ENCODE measurements at regions not wholly inside any gene's neighbourhood (a gene's known extent, or its start where the extent isn't known, plus 50 kb on each side); places are given as distances from the start of the nearest gene placed in this dataset.
"Not testable (repeated sequence)": the region's sequence is repeated elsewhere in the genome, so short reads cannot be mapped to it uniquely, and the experiment has no call there.

DNA sequence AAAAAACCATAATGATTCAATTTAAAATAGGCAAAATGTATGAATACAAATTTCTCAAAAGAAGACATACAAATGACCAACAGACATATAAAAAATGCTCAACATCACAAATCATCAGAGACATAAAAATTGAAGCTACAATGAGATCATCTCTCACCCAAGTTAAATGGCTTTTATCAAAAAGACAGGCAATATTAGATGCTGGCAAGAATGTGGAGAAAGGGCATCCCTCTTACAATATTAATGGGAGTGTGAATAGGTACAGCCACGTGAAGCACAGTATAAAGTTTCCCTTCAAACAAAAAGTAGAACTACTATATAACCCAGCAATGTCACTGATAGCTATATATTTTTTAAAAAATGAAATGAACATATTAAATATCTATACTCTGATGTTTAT is 1481.7 kb downstream of the AMY1C start:
- ChIA-PET CTCF (no interaction called here), POLR2A (no interaction called here)
- no peaks in the 10 kb centered on the region for H3K27me3 Mint-ChIP-seq
- no peak for DNase-seq
- no peaks in the 10 kb centered on the region for H3K36me3 Mint-ChIP-seq (ENCODE audit: low read depth)
- H3K27ac Mint-ChIP-seq, result no peak overlapping the region
- peaks cover 14% of the 10 kb centered on the region for H3K9me3 Mint-ChIP-seq
- no peak overlapping the region for H3K4me3 Mint-ChIP-seq
- H3K4me1 Mint-ChIP-seq, result no peaks in the 10 kb centered on the region

DNA sequence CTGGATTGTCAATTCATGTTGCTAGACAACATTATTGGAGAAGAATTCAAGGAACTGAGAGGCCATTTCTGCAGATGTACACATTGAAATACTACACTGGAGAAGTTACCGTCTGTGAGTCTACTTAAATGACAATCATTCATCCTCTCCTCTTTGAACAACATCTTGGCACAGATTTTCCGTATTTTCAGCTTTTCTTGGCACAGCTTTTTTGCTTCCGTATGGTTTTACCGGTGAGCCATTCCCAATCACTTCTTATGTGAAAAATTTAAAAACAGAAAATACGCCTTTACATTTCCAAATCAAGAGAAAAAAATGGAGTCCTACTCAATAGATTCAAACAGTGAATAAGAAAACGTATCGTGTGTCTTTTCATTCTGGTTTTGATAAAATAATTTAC is 1493.7 kb downstream of the AMY1C start:
- Mint-ChIP-seq H3K4me1 (no peaks in the 10 kb centered on the region), H3K27ac (no peak overlapping the region), H3K4me3 (no peak overlapping the region), H3K9me3 (peaks cover 21% of the 10 kb centered on the region), H3K27me3 (no peaks in the 10 kb centered on the region), H3K36me3 (ENCODE audit: low read depth) (no peaks in the 10 kb centered on the region)
- POLR2A ChIA-PET, result no interaction called here
- CTCF ChIA-PET, result interaction anchor here (0.6 kb wide), 1 partner anchor 463 kb away, joined by 3 read pairs; no protein-coding TSS in a partner anchor
- no peak for DNase-seq

DNA sequence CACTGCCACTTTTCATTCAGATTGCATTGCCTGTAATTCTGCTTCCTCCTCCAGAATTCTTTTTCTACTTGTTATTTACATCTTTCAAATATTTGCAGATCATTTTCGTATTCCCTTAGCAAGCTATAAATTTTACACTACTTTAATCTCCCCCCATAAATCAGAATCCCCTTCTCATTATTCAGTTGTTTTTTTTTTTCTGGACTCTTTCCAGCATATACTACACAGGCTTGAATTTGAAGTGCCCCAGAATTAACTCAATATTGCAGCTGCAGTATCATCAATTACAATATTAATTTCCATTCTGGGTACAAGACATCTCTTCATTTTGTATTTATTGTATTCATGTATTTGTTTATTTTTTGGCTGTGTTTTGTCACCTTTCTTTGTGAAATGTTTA is 1494.3 kb downstream of the AMY1C start:
- H3K27me3 Mint-ChIP-seq, result no peaks in the 10 kb centered on the region
- CTCF ChIA-PET, result interaction anchor here (0.6 kb wide), 1 partner anchor 464 kb away, joined by 3 read pairs; no protein-coding TSS in a partner anchor
- no peaks in the 10 kb centered on the region for H3K36me3 Mint-ChIP-seq (ENCODE audit: low read depth)
- H3K4me3 Mint-ChIP-seq, result no peak overlapping the region
- POLR2A ChIA-PET, result no interaction called here
- no peak for DNase-seq
- H3K27ac Mint-ChIP-seq, result no peak overlapping the region
- H3K9me3 Mint-ChIP-seq, result peaks cover 23% of the 10 kb centered on the region
- H3K4me1 Mint-ChIP-seq, result no peaks in the 10 kb centered on the region

GRCh38 chr1:105254906-105255305 is 1505.2 kb downstream of the AMY1C start:
- H3K36me3 Mint-ChIP-seq (ENCODE audit: low read depth), result no peaks in the 10 kb centered on the region
- POLR2A ChIA-PET, result no interaction called here
- no peaks in the 10 kb centered on the region for H3K4me1 Mint-ChIP-seq
- no peaks in the 10 kb centered on the region for H3K27me3 Mint-ChIP-seq
- no peak for DNase-seq
- CTCF ChIA-PET, result no interaction called here
- H3K9me3 Mint-ChIP-seq, result peaks cover 2% of the 10 kb centered on the region
- no peak overlapping the region for H3K4me3 Mint-ChIP-seq
- H3K27ac Mint-ChIP-seq, result no peak overlapping the region

GRCh38 chr1:105260001-105260400 is 1510.3 kb downstream of the AMY1C start:
- H3K9me3 Mint-ChIP-seq, result peaks cover 19% of the 10 kb centered on the region
- no peaks in the 10 kb centered on the region for H3K4me1 Mint-ChIP-seq
- H3K27ac Mint-ChIP-seq, result no peak overlapping the region
- no peak for DNase-seq
- ChIA-PET CTCF (no interaction called here), POLR2A (no interaction called here)
- no peak overlapping the region for H3K4me3 Mint-ChIP-seq
- no peaks in the 10 kb centered on the region for H3K27me3 Mint-ChIP-seq
- no peaks in the 10 kb centered on the region for H3K36me3 Mint-ChIP-seq (ENCODE audit: low read depth)

DNA sequence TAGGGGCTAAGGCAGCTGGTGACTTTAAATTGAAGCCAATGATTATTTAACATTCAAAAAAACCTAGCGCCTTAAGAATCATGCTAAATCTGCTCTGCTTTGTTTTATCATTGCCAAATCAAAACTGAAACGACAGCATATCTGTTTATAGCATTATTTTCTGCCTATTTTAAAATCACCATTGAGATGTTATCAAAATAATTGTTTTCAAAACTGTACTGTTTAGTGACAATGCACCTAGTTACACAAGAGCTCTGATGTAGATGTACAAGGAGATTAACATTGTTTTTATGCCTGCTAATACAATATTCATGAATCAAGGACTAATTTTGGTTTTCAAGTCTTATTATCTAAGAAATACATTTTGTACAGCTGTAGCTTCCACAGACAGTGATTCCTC is 1521.3 kb downstream of the AMY1C start:
- Mint-ChIP-seq H3K27me3 (no peaks in the 10 kb centered on the region), H3K36me3 (ENCODE audit: low read depth) (no peaks in the 10 kb centered on the region), H3K4me3 (no peak overlapping the region), H3K27ac (no peak overlapping the region), H3K9me3 (peaks cover 4% of the 10 kb centered on the region), H3K4me1 (no peaks in the 10 kb centered on the region)
- CTCF ChIA-PET, result no interaction called here
- no peak for DNase-seq
- POLR2A ChIA-PET, result no interaction called here

DNA sequence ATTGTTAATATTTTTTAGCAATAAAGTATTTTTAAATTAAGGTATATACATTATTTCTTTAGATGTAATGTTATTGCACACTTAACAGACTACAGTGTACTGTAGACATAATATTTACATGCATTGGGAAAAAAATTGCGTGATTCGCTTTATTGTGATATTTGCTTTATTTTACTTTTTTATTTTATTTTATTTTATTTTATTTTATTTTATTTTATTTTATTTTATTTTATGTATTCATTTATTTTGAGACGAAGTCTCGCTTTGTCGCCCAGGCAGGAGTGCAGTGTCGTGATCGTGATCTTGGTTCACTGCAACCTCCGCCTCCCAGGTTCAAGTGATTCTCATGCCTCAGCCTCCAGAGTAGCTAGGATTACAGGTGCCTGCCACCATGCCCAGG is 1522.7 kb downstream of the AMY1C start:
- H3K27me3 Mint-ChIP-seq; H3K9me3 Mint-ChIP-seq; POLR2A ChIA-PET; H3K36me3 Mint-ChIP-seq (ENCODE audit: low read depth); H3K27ac Mint-ChIP-seq; DNase-seq; H3K4me1 Mint-ChIP-seq; CTCF ChIA-PET; H3K4me3 Mint-ChIP-seq: not testable (repeated sequence)

DNA sequence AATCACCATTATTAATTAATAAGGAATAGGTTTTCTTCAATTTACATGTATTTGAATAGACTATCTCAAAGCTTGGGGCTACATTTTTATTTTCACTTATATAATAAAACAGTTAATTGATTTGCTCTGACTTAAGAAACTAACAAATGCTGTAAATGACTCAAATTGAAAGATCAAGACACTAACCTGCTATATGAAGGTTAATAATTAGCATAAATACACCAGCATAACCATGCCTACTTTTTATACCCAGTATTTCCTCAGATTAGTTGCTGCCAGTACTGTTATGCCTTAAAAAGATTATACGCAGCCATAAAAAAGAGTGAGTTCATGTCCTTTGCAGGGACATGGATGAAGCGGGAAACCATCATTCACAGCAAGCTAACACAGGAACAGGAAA is 1545.1 kb downstream of the AMY1C start:
- no peak for DNase-seq
- CTCF ChIA-PET, result no interaction called here
- Mint-ChIP-seq H3K27ac (no peak overlapping the region), H3K4me1 (no peaks in the 10 kb centered on the region), H3K27me3 (no peaks in the 10 kb centered on the region), H3K9me3 (peaks cover 10% of the 10 kb centered on the region), H3K4me3 (no peak overlapping the region), H3K36me3 (ENCODE audit: low read depth) (no peaks in the 10 kb centered on the region)
- POLR2A ChIA-PET, result no interaction called here

- DNase-seq, result no peak
- H3K36me3 Mint-ChIP-seq (ENCODE audit: low read depth), result no peaks in the 10 kb centered on the region
- ChIA-PET CTCF (no interaction called here), POLR2A (no interaction called here)
- H3K27ac Mint-ChIP-seq, result no peak overlapping the region
- H3K4me1 Mint-ChIP-seq, result no peaks in the 10 kb centered on the region
- H3K9me3 Mint-ChIP-seq, result no peaks in the 10 kb centered on the region
- H3K4me3 Mint-ChIP-seq, result no peak overlapping the region
- H3K27me3 Mint-ChIP-seq, result no peaks in the 10 kb centered on the region
These were observed 1560.4 kb downstream of the AMY1C start for GRCh38 chr1:105310063-105310462.

GRCh38 chr1:105317976-105318375 is 1568.3 kb downstream of the AMY1C start:
- Mint-ChIP-seq H3K4me1 (no peaks in the 10 kb centered on the region), H3K4me3 (no peak overlapping the region), H3K36me3 (ENCODE audit: low read depth) (no peaks in the 10 kb centered on the region), H3K27ac (no peak overlapping the region), H3K27me3 (no peaks in the 10 kb centered on the region), H3K9me3 (peaks cover 17% of the 10 kb centered on the region)
- ChIA-PET POLR2A (no interaction called here), CTCF (no interaction called here)
- no peak for DNase-seq

DNA sequence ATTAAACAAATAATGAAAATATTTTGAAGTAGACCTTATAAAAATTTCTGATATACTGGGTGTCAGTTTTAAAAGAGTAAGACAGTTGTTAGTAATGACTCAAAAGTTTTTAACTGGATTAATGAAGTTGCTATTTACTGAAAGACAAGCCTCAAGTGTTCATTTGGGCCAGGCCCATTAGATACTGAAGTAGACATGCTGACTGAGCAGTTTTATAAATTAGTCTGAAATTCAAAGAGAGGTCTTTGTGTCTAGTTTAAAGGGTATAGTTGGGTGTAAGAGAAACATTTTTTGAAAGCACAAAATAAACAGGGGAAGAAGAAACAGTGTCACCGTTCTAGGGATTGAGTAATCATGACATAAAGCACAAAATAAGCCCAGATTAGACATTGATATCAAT is 1577.2 kb downstream of the AMY1C start:
- H3K27me3 Mint-ChIP-seq, result no peaks in the 10 kb centered on the region
- H3K9me3 Mint-ChIP-seq, result peaks cover 13% of the 10 kb centered on the region
- H3K4me3 Mint-ChIP-seq, result no peak overlapping the region
- no peak overlapping the region for H3K27ac Mint-ChIP-seq
- no peak for DNase-seq
- no peaks in the 10 kb centered on the region for H3K4me1 Mint-ChIP-seq
- POLR2A ChIA-PET, result no interaction called here
- CTCF ChIA-PET, result no interaction called here
- no peaks in the 10 kb centered on the region for H3K36me3 Mint-ChIP-seq (ENCODE audit: low read depth)

DNA sequence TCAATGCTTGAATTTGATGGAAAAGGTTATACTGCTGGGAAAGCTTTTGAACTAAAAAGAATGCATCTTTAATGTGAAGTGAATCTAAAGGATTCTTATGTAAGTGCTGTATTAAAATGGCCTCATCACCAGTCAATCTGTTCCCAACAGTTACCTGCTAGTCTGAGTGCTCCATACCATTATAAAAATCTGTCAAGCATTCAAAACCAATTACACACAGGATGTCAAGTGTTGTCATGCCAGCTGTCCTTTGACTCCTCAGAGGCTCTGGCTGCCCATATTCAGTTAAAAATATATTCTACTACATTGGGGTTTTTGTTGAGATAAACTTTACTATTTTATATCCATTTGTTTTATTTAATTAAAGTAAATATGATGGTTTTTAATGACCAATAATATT is 1587.7 kb downstream of the AMY1C start:
- H3K36me3 Mint-ChIP-seq (ENCODE audit: low read depth), result no peaks in the 10 kb centered on the region
- no peak for DNase-seq
- H3K9me3 Mint-ChIP-seq, result no peaks in the 10 kb centered on the region
- H3K4me3 Mint-ChIP-seq, result no peak overlapping the region
- POLR2A ChIA-PET, result interaction anchor here (0.7 kb wide), 1 partner anchor 34 kb away, joined by 4 read pairs; no protein-coding TSS in a partner anchor
- H3K27ac Mint-ChIP-seq, result no peak overlapping the region
- no peaks in the 10 kb centered on the region for H3K4me1 Mint-ChIP-seq
- no peaks in the 10 kb centered on the region for H3K27me3 Mint-ChIP-seq
- CTCF ChIA-PET, result no interaction called here

GRCh38 chr1:105343317-105343716 is 1593.6 kb downstream of the AMY1C start:
- peaks cover 15% of the 10 kb centered on the region for H3K9me3 Mint-ChIP-seq
- ChIA-PET POLR2A (no interaction called here), CTCF (no interaction called here)
- no peak overlapping the region for H3K27ac Mint-ChIP-seq
- H3K36me3 Mint-ChIP-seq (ENCODE audit: low read depth), result no peaks in the 10 kb centered on the region
- H3K4me1 Mint-ChIP-seq, result no peaks in the 10 kb centered on the region
- no peak for DNase-seq
- no peaks in the 10 kb centered on the region for H3K27me3 Mint-ChIP-seq
- H3K4me3 Mint-ChIP-seq, result no peak overlapping the region

DNA sequence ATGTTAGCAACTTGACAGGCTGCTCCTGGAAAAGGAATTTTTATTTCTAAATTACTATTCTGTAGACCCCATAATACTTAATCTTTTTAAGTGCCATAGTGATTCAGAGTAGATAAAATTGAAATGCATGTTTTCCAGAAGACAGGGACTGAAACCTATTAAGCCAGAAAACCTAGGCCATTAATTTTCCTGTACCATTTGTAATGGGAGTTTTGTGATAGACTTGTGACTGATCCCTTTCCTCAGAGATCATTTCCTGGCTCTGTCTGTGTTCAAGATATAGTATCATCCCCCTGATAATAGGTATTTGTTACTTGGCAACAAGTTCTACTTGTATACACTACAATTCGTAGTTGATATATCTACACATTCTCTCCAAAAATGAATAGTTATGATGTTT is 1609.8 kb downstream of the AMY1C start:
- Mint-ChIP-seq H3K4me1 (no peaks in the 10 kb centered on the region), H3K9me3 (peaks cover 6% of the 10 kb centered on the region), H3K36me3 (ENCODE audit: low read depth) (no peaks in the 10 kb centered on the region), H3K27ac (no peak overlapping the region), H3K4me3 (no peak overlapping the region), H3K27me3 (no peaks in the 10 kb centered on the region)
- POLR2A ChIA-PET, result no interaction called here
- DNase-seq, result no peak
- CTCF ChIA-PET, result no interaction called here

DNA sequence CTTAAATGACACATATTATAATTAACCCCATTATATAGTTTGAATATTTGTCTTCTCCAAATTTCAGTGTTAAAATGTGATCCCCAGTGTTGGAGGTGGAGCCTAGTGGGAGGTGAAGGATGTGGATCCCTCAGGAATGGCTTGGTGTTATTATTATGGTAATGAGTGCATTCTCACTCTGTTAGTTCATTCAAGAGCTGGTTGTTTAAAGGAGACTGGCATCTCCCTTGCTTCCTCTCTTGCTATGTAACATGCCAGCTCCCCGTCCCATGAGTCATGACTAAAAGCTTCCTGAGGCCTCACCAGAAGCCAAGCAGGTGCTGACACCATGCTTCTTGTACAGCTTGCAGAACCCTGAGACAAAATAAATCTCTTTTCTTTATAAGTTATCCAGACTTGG is 1612.7 kb downstream of the AMY1C start:
- ChIA-PET POLR2A (no interaction called here), CTCF (no interaction called here)
- Mint-ChIP-seq H3K4me1 (no peaks in the 10 kb centered on the region), H3K27ac (no peak overlapping the region), H3K9me3 (peaks cover 5% of the 10 kb centered on the region), H3K27me3 (no peaks in the 10 kb centered on the region), H3K4me3 (no peak overlapping the region), H3K36me3 (ENCODE audit: low read depth) (no peaks in the 10 kb centered on the region)
- DNase-seq, result no peak

All from activated CD4-positive, alpha-beta T cell treated with anti-CD3 and anti-CD28 coated beads, Interleukin-2, amount 10 ng/mL, durations not matched to agents 7 days and 5 days (primary cell).